Epithelial cell of proximal tubule (primary cell): ENCODE measurements at regions not wholly inside any gene's neighbourhood (a gene's known extent, or its start where the extent isn't known, plus 50 kb on each side); places are given as distances from the start of the nearest gene placed in this dataset.

ENCODE experiments used
- DNase-seq: peaks from one replicate; pipeline ENCODE4 v3.0.0-alpha.2; 2011; ENCODE audit warnings: low read depth
- H3K4me3 ChIP-seq: 2 replicates; pipeline ENCODE4 v1.5.1; 2011; ENCODE audit warnings: low read depth, mild to moderate bottlenecking, low read length
- CTCF ChIP-seq: conservative IDR thresholded peaks from 2 replicates; pipeline ENCODE4 v1.5.1; 2012; ENCODE audit warnings: low read depth, mild to moderate bottlenecking, low read length

GRCh38 chr2:226411727-226412360 lies 387.8 kb downstream of the IRS1 start:
- no peak for TF ChIP-seq CTCF
- peak; percentile 94 for DNase-seq
- no peak overlapping the region for H3K4me3 ChIP-seq

- TF ChIP-seq CTCF, result no peak
- DNase-seq, result no peak
- no peak overlapping the region for H3K4me3 ChIP-seq
These were observed 388.4 kb downstream of the IRS1 start for GRCh38 chr2:226411205-226411604.

- no peak for DNase-seq
- no peak overlapping the region for H3K4me3 ChIP-seq
- no peak for TF ChIP-seq CTCF
These were observed 389.3 kb downstream of the IRS1 start for GRCh38 chr2:226410247-226410835.

GRCh38 chr2:226409134-226409533 lies 390.5 kb downstream of the IRS1 start:
- no peak for DNase-seq
- H3K4me3 ChIP-seq, result no peak overlapping the region
- TF ChIP-seq CTCF, result no peak

- DNase-seq, result no peak
- no peak overlapping the region for H3K4me3 ChIP-seq
- TF ChIP-seq CTCF, result no peak
These were observed 391.5 kb downstream of the IRS1 start for GRCh38 chr2:226408141-226408540.

GRCh38 chr2:226407135-226407534 lies 392.5 kb downstream of the IRS1 start:
- no peak overlapping the region for H3K4me3 ChIP-seq
- DNase-seq, result no peak
- no peak for TF ChIP-seq CTCF

- no peak overlapping the region for H3K4me3 ChIP-seq
- DNase-seq, result no peak
- no peak for TF ChIP-seq CTCF
These were observed 394.2 kb downstream of the IRS1 start for GRCh38 chr2:226405465-226405864.
